ENCODE measurements at regions not wholly inside any gene's neighbourhood (a gene's known extent, or its start where the extent isn't known, plus 50 kb on each side); places are given as distances from the start of the nearest gene placed in this dataset.

DNA sequence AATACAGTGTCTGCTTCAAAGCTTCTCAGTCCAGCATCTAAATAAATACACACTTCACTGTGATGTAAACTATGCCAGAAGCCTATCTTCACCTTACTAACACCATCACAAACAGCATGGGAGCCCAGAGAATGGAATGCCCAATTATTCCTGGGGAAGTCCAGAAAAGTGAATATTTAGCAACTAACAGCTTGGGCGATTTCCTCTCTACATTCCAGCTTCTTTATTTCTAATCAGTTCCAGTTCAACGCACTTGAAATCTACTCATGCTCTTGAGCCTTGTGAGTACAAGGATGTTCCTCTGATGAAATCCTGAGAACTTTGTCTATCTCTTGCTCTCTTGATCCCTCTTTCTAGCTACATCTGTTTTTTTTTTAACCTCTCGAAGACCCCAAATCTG, 100.4 kb upstream of the C9orf72 start:
- no peak for DNase-seq

DNA sequence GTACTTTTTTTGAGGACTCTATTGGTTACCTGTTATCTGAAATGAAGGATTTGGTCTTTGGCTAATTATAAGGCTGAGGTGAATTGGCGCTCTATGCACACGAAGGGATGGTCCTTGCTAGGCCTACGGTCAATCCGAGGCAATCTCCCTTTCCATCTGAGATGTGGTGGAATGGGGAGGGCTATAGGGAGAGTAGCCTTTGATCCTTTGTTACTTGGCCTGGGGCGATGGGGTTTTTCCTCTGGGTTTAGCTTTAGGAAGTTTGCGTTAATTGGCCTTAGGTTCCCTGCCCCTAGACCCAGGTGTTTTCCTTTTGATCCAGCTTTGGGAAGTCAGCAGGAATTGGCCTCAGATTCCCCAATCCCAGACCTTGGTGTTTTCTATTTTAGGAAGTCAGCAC, 102.1 kb upstream of the C9orf72 start:
- no peak for DNase-seq

DNA sequence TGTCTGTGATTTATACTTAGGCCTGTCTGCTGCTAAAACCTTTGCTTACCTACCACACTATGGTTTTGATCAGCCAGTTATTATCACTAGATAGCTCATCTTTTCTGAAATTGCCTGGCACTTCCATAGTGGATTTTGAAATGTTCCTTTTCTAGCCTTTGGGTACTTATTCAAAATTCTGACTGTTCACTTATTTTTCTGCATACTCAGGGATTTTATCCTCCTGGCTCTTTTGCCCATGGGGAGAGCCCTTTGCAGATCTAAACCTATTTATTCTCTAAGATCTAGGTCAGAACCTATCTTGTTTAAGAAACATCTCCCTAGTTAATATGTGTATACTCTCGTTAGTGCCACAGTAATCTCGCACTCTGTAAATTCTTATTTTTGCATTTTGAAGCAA, 103.5 kb upstream of the C9orf72 start:
- DNase-seq: no peak

DNA sequence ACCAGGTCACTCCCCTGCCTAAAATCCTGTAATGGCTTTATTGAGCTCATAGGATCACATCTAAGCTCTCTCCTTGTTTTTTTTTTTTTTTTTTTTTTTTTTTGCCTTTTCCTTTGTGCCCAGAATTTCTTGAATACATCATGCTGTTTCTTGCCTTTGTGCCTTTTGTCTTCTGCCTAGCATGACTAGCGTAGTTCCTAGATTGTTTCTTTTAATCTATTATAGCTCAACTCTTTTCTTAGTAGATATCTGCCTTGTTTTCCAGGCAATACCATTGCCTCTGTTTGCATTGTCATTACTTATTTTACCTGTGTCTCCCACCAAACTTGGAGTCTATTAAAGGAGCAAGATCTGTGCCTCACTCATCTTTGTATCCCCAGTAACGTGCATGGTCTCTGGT, 106.1 kb upstream of the C9orf72 start:
- no peak for DNase-seq

DNA sequence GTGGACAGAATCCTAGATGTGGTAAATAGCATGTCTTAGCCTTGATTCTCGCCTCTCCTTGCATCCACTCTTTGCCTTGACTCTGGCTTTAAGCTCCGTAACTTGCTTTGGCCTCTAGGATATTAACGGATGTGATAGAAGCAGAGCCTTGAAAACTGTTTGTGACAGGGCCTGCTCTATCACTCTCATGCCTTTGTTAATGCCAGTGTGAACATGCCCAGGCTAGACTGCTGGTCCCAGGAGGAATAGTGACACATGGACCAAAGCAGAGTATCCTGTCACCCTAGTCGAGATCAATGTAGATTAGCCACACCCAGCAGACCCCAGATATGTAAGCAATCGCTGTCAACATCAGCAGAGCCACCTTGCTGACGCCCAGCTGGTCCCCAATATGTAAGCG, 109.9 kb upstream of the C9orf72 start:
- DNase-seq: no peak

DNA sequence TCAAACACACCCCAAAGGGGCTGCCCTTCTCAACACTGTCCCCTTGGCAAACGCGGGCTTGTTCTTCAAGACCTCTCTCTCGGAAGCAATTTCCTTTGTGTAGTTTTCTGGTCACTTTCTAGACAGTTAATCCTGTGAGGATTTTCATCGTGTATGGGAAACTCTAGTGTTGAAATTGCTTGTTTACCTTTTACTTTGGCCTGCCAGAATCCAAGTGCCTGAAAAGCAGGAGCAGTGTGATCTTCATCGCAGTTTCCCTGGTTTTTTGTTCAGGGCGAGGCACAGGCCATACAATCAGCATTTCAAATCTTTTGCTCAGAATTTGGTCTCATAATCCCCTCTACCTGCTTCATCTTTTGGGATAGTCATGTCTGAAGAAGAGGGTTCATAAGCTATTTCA, 115.7 kb upstream of the C9orf72 start:
- no peak for DNase-seq

DNA sequence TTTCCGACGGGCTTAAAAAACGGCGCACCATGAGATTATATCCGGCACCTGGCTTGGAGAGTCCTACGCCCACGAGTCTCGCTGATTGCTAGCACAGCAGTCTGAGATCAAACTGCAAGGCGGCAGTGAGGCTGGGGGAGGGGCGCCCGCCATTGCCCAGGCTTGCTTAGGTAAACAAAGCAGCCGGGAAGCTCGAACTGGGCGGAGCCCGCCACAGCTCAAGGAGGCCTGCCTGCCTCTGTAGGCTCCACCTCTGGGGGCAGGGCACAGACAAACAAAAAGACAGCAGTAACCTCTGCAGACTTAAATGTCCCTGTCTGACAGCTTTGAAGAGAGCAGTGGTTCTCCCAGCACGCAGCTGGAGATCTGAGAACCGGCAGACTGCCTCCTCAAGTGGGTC, 117.5 kb upstream of the C9orf72 start:
- DNase-seq: peak; percentile 32

DNA sequence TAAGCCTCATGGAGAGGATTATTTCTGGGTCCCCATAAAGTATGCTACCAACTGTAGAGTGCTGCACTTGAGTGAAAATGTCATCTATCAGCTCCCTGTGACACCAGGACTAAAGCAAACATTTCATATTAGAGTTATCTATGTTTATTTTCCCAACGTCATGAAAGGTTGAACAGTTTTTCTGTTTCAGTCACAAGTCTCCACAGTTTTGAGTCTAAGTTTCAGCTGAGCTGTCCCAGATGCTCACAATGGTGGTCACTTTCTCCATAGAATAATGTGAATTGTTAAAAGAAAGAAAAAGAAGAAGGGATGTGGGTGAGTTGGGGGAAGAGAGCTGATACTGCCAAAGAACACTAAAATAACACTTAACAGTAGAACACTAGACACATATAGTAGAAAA, 126.3 kb upstream of the C9orf72 start:
- DNase-seq: no peak

DNA sequence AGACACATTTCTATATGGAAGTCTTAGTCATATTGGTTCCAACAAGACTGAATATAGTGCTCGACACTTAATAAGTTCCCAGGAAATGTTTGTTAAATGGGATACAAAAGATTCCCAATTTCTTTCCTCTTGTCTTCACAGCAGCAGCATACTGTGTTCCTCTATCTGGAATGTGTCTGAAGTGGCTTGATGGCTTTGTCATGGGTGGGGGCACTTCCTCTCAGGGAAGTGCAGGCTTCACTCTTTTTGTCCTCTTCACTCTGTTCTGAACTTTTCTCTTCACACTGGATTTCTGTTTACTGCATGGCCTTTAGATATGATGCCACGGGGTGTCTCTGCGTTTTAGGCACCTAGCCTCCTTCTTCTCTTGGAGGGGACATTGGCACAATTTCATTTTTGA, 127.7 kb upstream of the C9orf72 start:
- DNase-seq: no peak

DNA sequence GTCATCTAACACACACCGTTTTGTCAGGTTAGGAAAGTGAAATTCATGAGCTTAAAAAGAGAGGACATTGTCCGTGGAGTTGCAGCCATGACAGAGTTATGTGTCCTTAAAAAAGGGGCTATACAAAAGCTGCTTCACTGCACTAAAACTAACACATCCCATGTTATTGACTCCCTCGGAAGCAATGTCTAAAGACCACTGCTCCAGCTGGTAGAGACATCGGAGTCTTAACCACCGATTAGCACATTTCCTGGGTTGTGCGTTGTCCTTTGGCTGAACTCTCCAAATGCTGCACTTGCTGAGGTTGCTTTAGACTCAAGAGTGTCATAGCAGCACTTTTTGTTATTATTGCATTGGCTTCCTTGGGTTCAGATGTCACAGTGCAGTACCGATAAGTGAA, 128.3 kb upstream of the C9orf72 start:
- DNase-seq: peak; percentile 27

DNA sequence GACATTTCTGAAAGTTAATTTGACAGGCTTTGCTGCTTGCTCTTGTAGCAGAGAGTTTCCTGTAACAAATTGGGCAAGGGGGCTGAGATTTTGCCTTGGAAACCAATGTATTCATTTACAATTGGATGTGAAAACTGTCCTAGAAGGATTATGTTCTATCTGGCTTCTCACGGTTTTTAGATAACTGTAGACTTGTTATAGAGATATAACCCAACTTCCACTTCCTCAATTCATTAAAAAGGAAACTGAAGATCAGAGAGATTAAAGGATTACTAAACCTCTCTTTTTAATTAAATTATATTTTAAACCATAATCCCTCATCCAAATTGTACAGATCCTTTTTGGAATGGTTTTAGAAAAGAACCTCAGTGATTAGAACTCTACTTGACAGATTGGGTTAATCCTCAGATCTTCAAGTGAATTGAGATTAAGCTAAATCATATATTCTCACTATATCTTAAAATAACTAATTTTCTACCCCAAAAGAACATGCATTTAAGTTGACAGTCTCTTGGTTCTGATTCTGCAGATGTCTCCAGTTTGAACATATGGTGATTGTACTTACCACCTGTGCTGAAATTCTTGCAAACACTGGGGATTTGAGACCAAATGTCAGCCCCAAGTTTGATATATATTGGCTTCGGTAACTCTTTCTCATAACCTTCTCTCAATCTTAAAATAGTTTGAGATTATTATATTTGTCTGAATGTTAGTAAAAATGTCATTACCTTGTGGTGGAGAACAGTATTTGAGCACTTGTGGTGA, 130.1 kb upstream of the C9orf72 start:
- no peak for DNase-seq

DNA sequence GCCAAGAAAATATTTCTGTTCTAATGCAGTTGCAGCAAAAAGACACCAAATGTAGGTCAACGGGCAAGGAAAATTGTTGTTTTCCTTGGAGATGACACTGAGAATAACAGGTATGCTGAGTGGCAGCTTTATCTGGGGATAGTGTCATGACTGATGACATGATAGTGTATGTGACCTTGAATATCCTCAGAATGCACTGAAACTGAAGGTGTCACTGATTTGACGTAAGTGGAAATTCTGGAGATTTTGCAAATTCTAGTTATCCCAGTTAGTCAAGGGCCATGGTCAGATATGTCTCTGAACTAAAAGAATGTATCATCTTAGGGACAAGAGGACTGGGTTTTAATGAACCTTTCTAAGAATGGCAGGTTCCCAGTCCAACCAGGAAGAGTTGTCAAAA, 138.0 kb upstream of the C9orf72 start:
- no peak for DNase-seq

DNA sequence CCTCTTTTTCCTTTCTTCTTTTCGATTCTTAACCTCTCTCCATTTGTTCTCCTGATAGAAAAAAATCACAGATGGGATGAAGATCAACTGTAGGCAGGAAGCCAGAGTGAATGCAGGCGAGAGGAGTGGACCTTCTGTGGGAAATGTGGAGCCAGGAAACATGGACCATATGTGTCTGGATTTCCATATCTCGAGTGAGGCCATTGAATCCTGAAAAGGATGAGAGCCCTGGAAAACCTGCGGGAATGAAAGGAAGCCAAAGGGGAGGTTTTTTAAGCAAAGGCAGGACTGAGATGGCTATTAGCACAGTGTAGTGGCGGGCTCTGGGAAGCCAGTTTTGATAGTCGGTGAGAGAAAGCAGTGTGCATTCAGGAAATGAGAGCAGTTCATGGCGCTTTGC, 139.5 kb upstream of the C9orf72 start:
- no peak for DNase-seq

DNA sequence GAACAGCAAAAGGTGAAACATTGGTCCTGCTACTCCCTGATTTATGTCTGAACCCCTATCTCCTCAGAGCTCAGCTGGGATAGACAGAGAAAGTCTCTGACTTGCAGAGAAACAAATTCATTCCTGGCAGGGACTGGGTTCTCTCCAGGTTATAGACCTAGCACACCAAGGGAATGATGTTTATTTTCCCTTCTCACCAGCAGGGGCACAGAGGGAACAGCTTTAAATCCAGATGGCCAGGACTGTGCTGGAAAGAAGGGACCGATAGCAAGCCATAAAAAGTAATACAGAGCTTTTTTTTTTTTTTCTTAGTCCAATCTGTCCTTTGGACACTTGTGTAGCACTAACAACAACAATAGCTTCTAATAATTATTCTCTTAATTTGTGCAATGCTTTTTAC, 141.1 kb upstream of the C9orf72 start:
- no peak for DNase-seq

DNA sequence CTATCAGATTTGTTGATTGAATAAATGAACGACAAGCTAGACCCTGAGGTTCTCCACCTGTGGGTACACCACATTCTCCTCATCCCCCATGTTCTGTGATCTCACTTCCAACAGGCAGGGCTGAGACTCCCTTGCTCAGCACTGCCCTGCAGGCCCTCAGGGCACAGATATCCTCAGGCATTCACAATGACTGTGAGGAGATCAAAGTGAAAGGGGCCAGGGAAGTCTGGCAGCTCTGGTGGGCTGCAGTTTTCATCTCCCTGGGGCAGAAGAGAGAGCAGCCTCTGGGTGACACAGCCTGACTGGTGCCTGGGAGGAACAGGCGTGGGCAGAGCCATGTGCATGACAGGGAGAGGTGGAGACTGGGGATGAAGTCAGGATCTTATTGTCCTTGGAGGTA, 142.4 kb upstream of the C9orf72 start:
- DNase-seq: no peak

DNA sequence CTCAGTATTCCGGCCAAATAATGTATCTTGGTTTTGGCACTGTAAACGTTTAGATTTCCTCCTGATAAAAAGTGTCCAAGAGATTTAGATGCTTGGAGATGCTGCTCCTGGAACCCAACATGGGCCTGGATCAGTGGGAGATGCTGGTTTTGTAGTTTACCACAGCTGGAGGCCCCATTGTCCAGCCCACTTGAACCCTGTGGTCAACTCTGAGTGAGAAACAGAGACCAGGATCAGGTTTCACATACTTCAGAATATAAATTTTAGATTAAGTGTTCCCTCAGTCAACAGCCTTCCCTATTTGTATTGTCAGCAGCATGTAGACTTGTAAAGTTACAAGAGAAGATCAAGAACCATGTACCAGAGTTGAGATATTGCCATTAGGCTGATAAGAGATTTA, 144.7 kb upstream of the C9orf72 start:
- no peak for DNase-seq

DNA sequence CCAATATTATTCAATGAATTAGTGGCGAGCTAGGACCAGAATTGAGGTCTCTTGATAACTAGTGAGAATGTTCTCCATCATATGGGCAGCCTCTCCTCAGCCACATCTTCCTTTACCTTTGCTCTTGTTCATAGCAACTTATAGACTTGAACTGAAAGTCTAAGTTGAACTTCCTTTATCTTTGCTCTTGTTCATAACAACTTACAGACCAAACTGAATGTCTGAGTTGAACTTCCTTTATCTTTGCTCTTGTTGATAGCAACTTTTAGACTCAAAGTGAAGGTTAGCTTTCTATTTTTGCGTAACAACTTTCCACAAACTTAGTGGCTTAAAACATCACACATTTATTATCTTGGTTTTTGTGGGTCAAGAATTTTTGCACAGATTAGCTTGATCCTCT, 146.4 kb upstream of the C9orf72 start:
- no peak for DNase-seq

DNA sequence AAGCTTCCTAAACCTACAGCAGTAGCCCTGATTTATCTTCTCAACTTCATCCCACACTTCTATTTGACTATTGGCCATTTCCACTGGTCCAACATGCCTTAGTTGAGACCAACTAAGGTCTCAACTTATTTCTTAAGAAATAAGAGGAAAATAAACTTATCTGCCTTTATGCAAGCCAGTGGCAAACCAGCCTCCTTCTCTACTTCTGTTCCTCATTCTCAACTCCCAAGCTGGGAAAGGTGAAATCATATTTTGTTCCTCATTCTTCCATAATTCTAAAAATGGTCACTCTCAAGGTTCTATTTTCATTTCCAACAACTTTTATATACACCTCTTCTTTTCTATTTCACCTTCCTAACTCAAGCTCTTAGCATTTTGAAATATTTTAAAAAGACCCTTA, 149.6 kb upstream of the C9orf72 start:
- DNase-seq: no peak

DNA sequence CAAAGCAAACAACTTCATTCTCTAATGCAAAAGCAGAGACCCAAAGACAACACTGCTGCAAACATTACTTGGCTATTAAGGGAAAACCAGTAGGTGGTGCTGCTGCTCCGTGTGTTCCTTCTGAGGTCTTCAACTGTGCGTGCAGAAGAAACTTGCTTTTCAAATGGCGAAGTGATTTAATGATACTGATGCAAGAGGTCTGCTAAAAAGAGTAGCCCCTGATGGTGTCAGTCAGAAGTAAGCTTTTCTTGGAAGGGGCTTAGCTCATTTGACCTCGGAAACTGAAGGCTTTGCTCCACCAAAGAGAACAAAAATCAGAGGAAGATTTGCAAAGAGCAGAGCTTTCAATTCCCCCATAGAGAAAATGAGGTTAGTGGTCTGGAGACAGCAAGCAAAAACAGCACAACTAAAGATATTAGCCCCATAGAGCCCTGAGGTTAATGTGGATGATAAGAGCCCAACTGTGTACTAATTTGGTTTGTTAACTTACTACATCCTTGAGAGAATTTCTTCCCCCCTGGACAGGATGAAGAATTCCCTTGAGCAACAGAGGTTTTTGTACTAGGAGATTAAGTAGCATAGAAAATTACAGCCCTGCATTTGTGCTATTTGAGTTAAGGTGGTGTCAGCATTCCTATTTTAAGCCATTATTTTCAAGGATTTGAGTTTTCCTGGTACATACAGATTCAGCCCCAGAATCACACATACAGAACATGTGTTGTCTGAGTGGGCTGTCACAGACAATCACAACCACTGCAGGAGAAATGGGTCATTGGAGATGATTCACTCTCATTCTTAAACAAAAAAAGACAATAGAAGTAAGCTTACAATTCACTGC, 153.2 kb upstream of the C9orf72 start:
- peak; percentile 24 for DNase-seq

DNA sequence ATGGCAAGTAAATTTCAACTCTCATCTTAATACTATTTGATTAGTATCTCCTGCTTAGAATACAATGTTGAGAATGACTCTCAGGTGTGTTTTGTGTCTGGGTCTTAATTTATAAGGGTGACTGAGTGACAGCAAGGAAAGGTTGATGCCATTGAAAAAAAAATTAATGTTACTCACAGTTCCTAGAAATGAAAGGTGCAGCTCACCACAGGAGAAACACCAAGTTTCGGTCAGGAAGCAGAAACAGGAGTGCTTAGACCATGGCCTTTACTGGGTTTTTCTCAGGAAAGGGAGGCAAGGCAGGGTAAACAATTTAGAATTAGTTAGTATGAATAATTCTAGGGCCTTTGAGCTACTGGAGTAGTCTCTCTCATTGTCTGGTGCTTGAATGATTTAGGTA, 159.2 kb upstream of the C9orf72 start:
- DNase-seq: no peak

DNA sequence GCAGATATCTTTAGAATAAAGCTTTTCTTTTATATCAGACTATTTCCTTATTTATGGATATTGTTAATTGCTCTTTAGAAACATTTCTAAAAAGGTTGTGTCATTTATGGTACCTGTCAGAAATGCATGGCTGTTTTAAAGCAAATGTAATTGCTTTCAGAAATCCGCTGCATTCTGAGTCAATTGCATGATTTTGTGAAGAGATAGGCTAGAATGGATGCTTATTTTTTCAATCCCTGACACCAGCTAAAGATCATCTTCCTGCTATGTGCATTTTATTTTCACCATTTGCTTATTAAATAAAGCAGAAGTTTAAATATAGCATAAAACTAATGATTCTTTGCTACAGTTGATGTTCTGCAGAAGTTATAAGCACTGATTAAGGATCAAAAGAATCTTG, 170.2 kb upstream of the C9orf72 start:
- DNase-seq: no peak

DNA sequence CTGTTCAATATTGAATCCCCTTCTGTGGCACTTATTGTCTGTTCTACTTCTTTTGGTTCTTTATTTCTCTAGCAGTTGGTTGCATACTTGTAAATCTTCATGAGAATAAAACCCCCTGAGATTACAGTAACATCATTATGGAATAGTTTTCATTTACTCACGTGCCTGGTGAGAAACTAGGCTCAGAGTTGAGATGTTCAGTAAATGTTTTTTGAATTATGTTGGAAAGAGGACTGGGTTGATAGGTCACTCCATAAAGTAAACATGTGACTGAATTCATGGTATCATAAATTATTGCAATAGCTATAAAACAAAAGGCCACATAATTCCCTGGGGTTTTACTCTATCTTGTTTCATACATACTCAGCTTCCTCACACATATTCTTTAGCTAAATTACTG, 174.2 kb upstream of the C9orf72 start:
- no peak for DNase-seq

DNA sequence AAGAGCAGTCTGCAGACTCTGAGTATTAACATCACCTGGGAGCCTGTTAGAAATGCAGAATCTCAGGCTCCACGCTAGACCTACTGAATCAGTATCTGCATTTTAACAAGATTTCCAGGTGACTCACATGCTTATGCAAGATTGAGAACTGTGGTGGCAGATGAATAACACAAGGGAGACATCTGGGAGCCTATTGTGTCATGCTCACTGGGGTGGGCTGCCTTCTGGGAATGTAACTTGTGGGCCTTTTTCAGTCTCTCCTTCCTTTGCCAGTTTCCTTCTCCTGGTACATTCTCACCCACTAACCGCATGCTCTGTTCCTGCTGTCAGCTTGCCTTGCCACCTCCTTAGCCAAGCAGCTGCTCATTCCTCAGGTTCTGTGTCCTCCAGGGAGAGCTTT, 176.6 kb upstream of the C9orf72 start:
- DNase-seq: no peak

DNA sequence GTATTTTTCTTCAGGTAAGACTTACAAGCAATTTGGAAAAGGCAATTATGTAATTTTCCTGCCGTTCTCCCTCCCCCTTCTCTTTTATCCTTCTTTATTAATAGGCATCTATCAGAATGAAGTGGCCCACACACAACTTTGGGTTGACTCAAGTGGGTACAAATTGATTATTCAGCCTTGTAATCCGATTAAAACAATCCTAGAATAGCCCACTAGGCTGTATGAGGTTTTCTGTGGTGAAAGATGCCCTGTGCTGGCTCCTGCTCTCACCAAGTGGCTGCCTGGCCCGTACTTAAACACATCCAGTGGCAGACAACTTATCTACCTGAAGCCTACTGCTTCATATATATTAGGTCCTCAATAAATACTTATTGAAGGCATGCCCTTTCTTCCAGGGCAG, 177.3 kb upstream of the C9orf72 start:
- no peak for DNase-seq

DNA sequence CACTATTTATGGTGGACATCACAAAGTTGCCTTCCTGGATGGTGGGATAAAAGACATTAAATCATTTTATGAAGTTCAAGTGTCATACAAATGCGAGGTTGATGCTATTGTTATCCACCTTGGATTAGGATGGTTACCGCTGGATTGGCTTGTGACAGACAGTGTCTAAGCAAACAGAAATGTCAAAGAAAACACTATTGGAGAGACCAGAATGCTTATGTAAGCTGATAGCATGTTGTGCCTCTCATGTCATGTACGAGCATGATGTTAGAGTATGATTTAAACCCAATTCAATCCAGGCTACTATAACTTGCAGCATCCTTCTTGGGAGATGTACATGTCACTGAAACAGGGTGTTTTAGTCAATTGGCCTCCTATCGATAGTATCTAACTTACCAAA, 178.8 kb upstream of the C9orf72 start:
- DNase-seq: no peak

All from CD4-positive, alpha-beta T cell treated with Interleukin-15 for 1 hour (primary cell).